Uterus (tissue), 3 donors: ENCODE measurements at regions not wholly inside any gene's neighbourhood (a gene's known extent, or its start where the extent isn't known, plus 50 kb on each side); places are given as distances from the start of the nearest gene placed in this dataset.

Experiments
- DNase-seq, 2 donors: peaks; one replicate each; pipeline ENCODE4 v3.0.0-alpha.2; 2019 to 2020
- H3K27ac ChIP-seq, 2 donors: fragments of 200-600 bp; sonication (generic); 1 replicate in 1 of 2; 2 replicates in 1 of 2; pipeline ENCODE4 v1.5.1; 2016 to 2018
- H3K27me3 ChIP-seq, 2 donors: fragments of 200-600 bp; sonication (generic); one replicate each; pipeline ENCODE4 v1.5.1; 2018 to 2019; ENCODE audit warnings: control low read depth in 1 of 2
- H3K36me3 ChIP-seq, 2 donors: fragments of 200-600 bp; sonication (generic); one replicate each; pipeline ENCODE4 v1.5.1; 2019; ENCODE audit warnings: control low read depth in 1 of 2
- H3K4me1 ChIP-seq, 2 donors: fragments of 200-600 bp; sonication (generic); one replicate each; pipeline ENCODE4 v1.5.1; 2018 to 2019; ENCODE audit warnings: control low read depth in 1 of 2
- H3K4me3 ChIP-seq, 2 donors: fragments of 200-600 bp; sonication (generic); 1 replicate in 1 of 2; 2 replicates in 1 of 2; pipeline ENCODE4 v1.5.1; 2018 to 2019; ENCODE audit warnings: mild to moderate bottlenecking in 1 of 2
- H3K9me3 ChIP-seq, 2 donors: fragments of 200-600 bp; sonication (generic); one replicate each; pipeline ENCODE4 v1.5.1; 2019; ENCODE audit warnings: control low read depth in 1 of 2
- POLR2A ChIP-seq, 2 donors: fragments of 450-650 bp; IDR thresholded peaks; one replicate each; pipeline ENCODE4 v1.6.1; 2016; ENCODE audit warnings: antibody characterized with exemption in 2 of 2, mild to moderate bottlenecking in 1 of 2, moderate library complexity in 1 of 2
- intact Hi-C: fragments of 100-400 bp; cut with DNase I; formaldehyde crosslinking; loops from one replicate; pipeline ENCODE4 v1.15.1; 2023; ENCODE audit warnings: low total_unique reads
- TF ChIP-seq, protein P1 (sequence below), 4 experiments: fragments of 200-600 bp in 2 of 4; fragments of 450-650 bp in 2 of 4; sonication (generic) in 2 of 4; IDR thresholded peaks; one replicate each; pipeline ENCODE4 v1.5.1; 2016 to 2019; ENCODE audit warnings: antibody characterized with exemption in 4 of 4, mild to moderate bottlenecking in 2 of 4, moderate library complexity in 1 of 4
- donor health status: DM: yes; HTN: yes; CAD: no.

GRCh38 chr5:51838459-51838858 is 455.2 kb downstream of the ISL1 start:
- TF ChIP-seq POLR2A (IDR thresholded peaks at IDR 0.05), result no peak
- TF ChIP-seq, protein P1, sequence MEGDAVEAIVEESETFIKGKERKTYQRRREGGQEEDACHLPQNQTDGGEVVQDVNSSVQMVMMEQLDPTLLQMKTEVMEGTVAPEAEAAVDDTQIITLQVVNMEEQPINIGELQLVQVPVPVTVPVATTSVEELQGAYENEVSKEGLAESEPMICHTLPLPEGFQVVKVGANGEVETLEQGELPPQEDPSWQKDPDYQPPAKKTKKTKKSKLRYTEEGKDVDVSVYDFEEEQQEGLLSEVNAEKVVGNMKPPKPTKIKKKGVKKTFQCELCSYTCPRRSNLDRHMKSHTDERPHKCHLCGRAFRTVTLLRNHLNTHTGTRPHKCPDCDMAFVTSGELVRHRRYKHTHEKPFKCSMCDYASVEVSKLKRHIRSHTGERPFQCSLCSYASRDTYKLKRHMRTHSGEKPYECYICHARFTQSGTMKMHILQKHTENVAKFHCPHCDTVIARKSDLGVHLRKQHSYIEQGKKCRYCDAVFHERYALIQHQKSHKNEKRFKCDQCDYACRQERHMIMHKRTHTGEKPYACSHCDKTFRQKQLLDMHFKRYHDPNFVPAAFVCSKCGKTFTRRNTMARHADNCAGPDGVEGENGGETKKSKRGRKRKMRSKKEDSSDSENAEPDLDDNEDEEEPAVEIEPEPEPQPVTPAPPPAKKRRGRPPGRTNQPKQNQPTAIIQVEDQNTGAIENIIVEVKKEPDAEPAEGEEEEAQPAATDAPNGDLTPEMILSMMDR (IDR thresholded peaks at IDR 0.05), result no peak
- no peaks in the 10 kb centered on the region for H3K27me3 ChIP-seq
- no peaks in the 10 kb centered on the region for H3K4me1 ChIP-seq
- H3K9me3 ChIP-seq, result no peaks in the 10 kb centered on the region
- no peaks in the 10 kb centered on the region for H3K36me3 ChIP-seq
- intact Hi-C loops, result no loop called here
- no peak for DNase-seq
- H3K4me3 ChIP-seq, result no peak overlapping the region
- no peak overlapping the region for H3K27ac ChIP-seq

GRCh38 chr5:51843893-51844292 is 460.6 kb downstream of the ISL1 start:
- H3K27ac ChIP-seq, result no peak overlapping the region
- intact Hi-C loops, result no loop called here
- no peaks in the 10 kb centered on the region for H3K27me3 ChIP-seq
- H3K4me1 ChIP-seq, result no peaks in the 10 kb centered on the region
- no peak for TF ChIP-seq POLR2A (IDR thresholded peaks at IDR 0.05)
- TF ChIP-seq, protein P1 (IDR thresholded peaks at IDR 0.05), result no peak
- no peaks in the 10 kb centered on the region for H3K36me3 ChIP-seq
- DNase-seq, result no peak
- no peaks in the 10 kb centered on the region for H3K9me3 ChIP-seq
- no peak overlapping the region for H3K4me3 ChIP-seq

GRCh38 chr5:51846015-51846414 is 462.8 kb downstream of the ISL1 start:
- intact Hi-C loops, result no loop called here
- TF ChIP-seq, protein P1 (IDR thresholded peaks at IDR 0.05), result no peak
- no peak for TF ChIP-seq POLR2A (IDR thresholded peaks at IDR 0.05)
- no peak for DNase-seq
- H3K9me3 ChIP-seq, result no peaks in the 10 kb centered on the region
- no peaks in the 10 kb centered on the region for H3K27me3 ChIP-seq
- no peaks in the 10 kb centered on the region for H3K4me1 ChIP-seq
- no peaks in the 10 kb centered on the region for H3K36me3 ChIP-seq
- no peak overlapping the region for H3K27ac ChIP-seq
- no peak overlapping the region for H3K4me3 ChIP-seq

DNA sequence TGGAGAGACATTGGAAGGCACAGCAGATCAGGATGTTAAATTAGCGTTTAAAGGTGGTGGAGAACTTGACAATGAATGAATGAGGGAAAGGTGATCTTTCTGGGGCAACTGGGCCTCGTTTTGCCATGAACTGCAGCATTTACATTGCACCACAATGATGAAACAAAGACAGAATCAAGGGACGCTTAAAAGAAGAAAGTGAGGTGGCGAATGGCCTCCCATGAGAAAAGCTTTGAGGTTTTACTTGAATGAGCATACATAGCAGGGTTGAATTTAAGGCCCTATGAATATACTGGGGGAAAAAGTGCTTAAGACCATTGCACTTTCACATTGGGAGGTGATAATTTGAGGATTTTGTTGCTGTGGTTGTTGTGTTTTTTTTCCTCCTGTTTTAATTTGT is 476.4 kb downstream of the ISL1 start:
- H3K27ac ChIP-seq, result no peak overlapping the region
- H3K4me3 ChIP-seq, result no peak overlapping the region
- no peaks in the 10 kb centered on the region for H3K9me3 ChIP-seq
- H3K27me3 ChIP-seq, result no peaks in the 10 kb centered on the region
- no peaks in the 10 kb centered on the region for H3K36me3 ChIP-seq
- TF ChIP-seq, protein P1 (IDR thresholded peaks at IDR 0.05), result no peak
- TF ChIP-seq POLR2A (IDR thresholded peaks at IDR 0.05), result no peak
- intact Hi-C loops, result no loop called here
- no peaks in the 10 kb centered on the region for H3K4me1 ChIP-seq
- no peak for DNase-seq

- H3K27ac ChIP-seq, result no peak overlapping the region
- H3K9me3 ChIP-seq, result no peaks in the 10 kb centered on the region
- no peaks in the 10 kb centered on the region for H3K4me1 ChIP-seq
- no peak overlapping the region for H3K4me3 ChIP-seq
- H3K27me3 ChIP-seq, result no peaks in the 10 kb centered on the region
- no peak for DNase-seq
- no peak for TF ChIP-seq POLR2A (IDR thresholded peaks at IDR 0.05)
- TF ChIP-seq, protein P1 (IDR thresholded peaks at IDR 0.05), result no peak
- intact Hi-C loops, result no loop called here
- H3K36me3 ChIP-seq, result no peaks in the 10 kb centered on the region
Measured at GRCh38 chr5:51860532-51861018, 477.3 kb downstream of the ISL1 start.
